Mesothelial cell of epicardium (in vitro differentiated cells): ENCODE measurements at regions not wholly inside any gene's neighbourhood (a gene's known extent, or its start where the extent isn't known, plus 50 kb on each side); places are given as distances from the start of the nearest gene placed in this dataset.
A peak's percentile ranks its signal among the peaks of the same experiment; 100 is the strongest.

Experiments used
- DNase-seq, 2 experiments: peaks; one replicate each; pipeline ENCODE4 v3.0.0; 2021; ENCODE audit warnings: low spot score in 2 of 2; ENCODE audit not compliant: unreplicated experiment in 2 of 2
- H3K27ac Mint-ChIP-seq: 2 replicates; pipeline ENCODE4 v1.8.0; 2021; ENCODE audit warnings: mixed read lengths
- H3K27me3 Mint-ChIP-seq: 2 replicates; pipeline ENCODE4 v1.8.0; 2021; ENCODE audit warnings: low read depth, mixed read lengths
- H3K36me3 Mint-ChIP-seq: 2 replicates; pipeline ENCODE4 v1.8.0; 2021; ENCODE audit warnings: mixed read lengths
- H3K4me1 Mint-ChIP-seq: 2 replicates; pipeline ENCODE4 v1.8.0; 2021; ENCODE audit warnings: mixed read lengths
- H3K4me3 Mint-ChIP-seq: 2 replicates; pipeline ENCODE4 v1.8.0; 2021; ENCODE audit warnings: mild to moderate bottlenecking, moderate library complexity, mixed read lengths
- H3K9me3 Mint-ChIP-seq: 2 replicates; pipeline ENCODE4 v1.8.0; 2021; ENCODE audit warnings: mixed read lengths
- TF ChIP-seq, protein P1 (sequence below): fragments of 200-600 bp; sonication (generic); IDR thresholded peaks from one replicate; pipeline ENCODE4 v1.5.0; 2021; ENCODE audit warnings: antibody characterized with exemption; ENCODE audit not compliant: unreplicated experiment

DNA sequence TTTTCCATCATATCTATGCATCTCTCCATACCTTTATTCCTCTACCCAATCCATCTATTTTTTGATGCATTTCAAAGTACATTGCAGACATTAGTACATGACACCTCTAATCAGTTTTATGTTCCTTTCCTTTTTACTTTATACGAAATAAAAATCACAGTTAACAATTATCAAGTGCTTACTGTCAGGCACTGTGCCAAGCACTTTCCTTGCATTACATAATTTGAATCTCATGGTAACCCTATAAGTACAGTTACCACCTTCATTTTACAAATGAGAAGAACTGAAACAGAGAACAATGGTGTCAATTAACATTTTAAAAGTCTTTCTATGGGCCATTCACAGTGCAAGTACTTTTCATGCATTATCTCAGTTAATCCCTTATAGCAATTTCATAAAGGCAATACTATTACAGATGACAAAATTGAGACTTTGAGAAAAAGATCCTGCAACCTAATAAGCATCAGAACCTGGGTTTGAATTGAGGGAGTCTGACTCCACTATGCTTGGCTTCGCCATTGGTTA, 544.4 kb upstream of the TNP1 start:
- no peaks in the 10 kb centered on the region for H3K36me3 Mint-ChIP-seq
- H3K9me3 Mint-ChIP-seq, result no peaks in the 10 kb centered on the region
- peak overlapping the region; percentile 31 for H3K27ac Mint-ChIP-seq
- H3K27me3 Mint-ChIP-seq, result no peaks in the 10 kb centered on the region
- TF ChIP-seq, protein P1, sequence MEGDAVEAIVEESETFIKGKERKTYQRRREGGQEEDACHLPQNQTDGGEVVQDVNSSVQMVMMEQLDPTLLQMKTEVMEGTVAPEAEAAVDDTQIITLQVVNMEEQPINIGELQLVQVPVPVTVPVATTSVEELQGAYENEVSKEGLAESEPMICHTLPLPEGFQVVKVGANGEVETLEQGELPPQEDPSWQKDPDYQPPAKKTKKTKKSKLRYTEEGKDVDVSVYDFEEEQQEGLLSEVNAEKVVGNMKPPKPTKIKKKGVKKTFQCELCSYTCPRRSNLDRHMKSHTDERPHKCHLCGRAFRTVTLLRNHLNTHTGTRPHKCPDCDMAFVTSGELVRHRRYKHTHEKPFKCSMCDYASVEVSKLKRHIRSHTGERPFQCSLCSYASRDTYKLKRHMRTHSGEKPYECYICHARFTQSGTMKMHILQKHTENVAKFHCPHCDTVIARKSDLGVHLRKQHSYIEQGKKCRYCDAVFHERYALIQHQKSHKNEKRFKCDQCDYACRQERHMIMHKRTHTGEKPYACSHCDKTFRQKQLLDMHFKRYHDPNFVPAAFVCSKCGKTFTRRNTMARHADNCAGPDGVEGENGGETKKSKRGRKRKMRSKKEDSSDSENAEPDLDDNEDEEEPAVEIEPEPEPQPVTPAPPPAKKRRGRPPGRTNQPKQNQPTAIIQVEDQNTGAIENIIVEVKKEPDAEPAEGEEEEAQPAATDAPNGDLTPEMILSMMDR, result no peak
- no peak overlapping the region for H3K4me3 Mint-ChIP-seq
- H3K4me1 Mint-ChIP-seq, result peaks cover 40% of the 10 kb centered on the region
- DNase-seq, result no peak

DNA sequence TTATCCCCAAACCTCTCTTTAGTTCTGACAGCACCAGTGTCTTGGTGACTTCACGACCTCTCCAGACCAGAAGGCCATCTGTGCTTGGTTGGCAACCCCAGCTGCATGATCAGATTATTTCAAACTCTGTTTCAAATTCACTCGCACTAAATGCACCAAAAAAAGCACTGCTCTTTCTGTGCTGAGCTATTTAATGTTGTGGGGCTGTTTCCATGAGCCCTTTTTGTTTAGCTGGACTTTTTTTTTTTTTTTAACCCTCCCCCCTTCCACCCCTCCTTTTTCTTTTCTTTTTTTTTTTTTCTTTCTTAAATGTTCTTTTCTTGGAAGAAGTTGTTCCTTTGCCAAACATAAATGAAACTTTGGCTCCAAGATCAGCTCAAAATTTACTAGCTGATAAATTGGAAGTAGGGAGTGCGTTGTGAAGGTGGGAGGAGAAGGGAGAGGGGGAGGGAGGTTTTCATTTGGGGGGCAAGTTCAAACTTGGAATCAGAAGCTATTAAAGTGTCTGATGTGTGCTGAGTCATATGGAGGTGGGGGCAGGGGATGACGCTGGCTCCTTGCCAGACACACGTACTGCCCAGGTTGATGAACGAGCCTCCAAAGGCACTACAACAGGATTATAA, 543.0 kb upstream of the TNP1 start:
- H3K9me3 Mint-ChIP-seq, result no peaks in the 10 kb centered on the region
- no peaks in the 10 kb centered on the region for H3K36me3 Mint-ChIP-seq
- peaks cover 37% of the 10 kb centered on the region for H3K4me1 Mint-ChIP-seq
- DNase-seq, result peak; percentile 53 to 76
- TF ChIP-seq, protein P1, result no peak
- peak overlapping the region; percentile 85 for H3K27ac Mint-ChIP-seq
- H3K4me3 Mint-ChIP-seq, result no peak overlapping the region
- no peaks in the 10 kb centered on the region for H3K27me3 Mint-ChIP-seq

DNA sequence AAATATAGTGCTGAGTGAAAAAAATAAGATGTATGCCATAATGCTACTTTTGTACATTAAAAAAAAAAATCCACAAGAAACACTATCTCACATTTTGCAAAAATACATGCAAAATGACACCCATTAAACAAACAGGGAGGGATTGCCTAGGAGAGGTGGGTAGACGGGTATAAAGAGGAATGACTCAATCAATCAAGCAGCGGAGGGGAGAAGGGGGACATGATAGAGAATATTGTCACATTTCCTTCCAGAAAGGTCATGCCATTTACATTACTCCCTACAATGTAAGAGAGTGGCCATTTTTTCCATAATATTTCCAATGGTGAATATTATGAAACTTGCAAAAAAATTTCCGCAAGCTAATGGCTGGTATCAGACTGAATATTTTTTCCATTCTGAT, 542.3 kb upstream of the TNP1 start:
- peak overlapping the region; percentile 27 for H3K4me3 Mint-ChIP-seq
- TF ChIP-seq, protein P1, result no peak
- peak overlapping the region; percentile 89 for H3K27ac Mint-ChIP-seq

DNA sequence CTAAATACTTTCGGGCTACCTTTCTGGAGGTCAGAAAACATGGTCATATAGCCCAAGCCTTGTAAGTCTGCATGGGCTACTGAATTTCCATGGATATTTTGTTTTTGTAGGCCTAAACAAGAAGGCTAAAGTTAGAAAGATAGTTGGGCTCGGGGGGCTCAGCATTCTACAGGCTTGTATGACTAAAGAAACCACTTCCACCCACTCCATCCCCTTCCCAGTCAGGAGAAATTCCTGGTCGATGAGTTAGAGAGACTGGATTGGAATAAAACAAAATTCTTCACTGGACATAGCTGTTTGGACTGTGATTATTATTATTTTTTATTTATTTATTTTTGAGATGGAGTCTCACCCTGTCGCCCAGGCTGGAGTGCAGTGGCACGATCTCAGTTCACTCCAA, 539.4 kb upstream of the TNP1 start:
- DNase-seq, result no peak

More for the DNA sequence above, 542.3 kb upstream of the TNP1 start:
- H3K27me3 Mint-ChIP-seq, result no peaks in the 10 kb centered on the region
- no peaks in the 10 kb centered on the region for H3K36me3 Mint-ChIP-seq
- no peak for DNase-seq
- H3K4me1 Mint-ChIP-seq, result peaks cover 37% of the 10 kb centered on the region
- no peaks in the 10 kb centered on the region for H3K9me3 Mint-ChIP-seq

DNA sequence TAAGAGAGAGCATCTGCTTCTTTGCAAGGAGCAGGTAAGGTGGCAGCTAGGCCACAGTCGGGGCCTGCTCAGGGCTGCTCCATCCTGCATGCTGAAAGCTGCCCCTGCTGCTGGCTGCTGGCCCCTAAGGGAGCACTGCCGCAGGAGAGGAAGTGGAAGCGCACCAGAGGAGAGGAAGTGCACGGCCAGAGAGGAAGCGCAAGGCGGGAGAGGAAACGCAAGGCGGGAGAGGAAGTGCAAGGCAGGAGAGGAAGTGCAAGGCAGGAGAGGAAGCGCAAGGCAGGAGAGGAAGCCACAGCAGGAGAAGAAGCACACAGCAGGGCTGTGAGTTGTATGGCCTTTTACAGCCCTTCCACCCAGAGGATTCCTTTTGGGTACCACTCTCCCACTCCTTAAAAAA, 539.0 kb upstream of the TNP1 start:
- H3K4me1 Mint-ChIP-seq, result peaks cover 32% of the 10 kb centered on the region
- no peaks in the 10 kb centered on the region for H3K27me3 Mint-ChIP-seq
- no peak overlapping the region for H3K4me3 Mint-ChIP-seq
- H3K36me3 Mint-ChIP-seq, result no peaks in the 10 kb centered on the region
- TF ChIP-seq, protein P1, result no peak
- H3K27ac Mint-ChIP-seq, result no peak overlapping the region
- H3K9me3 Mint-ChIP-seq, result no peaks in the 10 kb centered on the region
- DNase-seq, result no peak

More for the DNA sequence above, 539.4 kb upstream of the TNP1 start:
- H3K9me3 Mint-ChIP-seq, result no peaks in the 10 kb centered on the region
- no peaks in the 10 kb centered on the region for H3K36me3 Mint-ChIP-seq
- TF ChIP-seq, protein P1, result no peak
- H3K4me3 Mint-ChIP-seq, result no peak overlapping the region
- H3K4me1 Mint-ChIP-seq, result peaks cover 35% of the 10 kb centered on the region
- no peaks in the 10 kb centered on the region for H3K27me3 Mint-ChIP-seq
- H3K27ac Mint-ChIP-seq, result no peak overlapping the region
